Muscle of arm (tissue), 1 donor: ENCODE measurements at regions not wholly inside any gene's neighbourhood (a gene's known extent, or its start where the extent isn't known, plus 50 kb on each side); places are given as distances from the start of the nearest gene placed in this dataset.

ENCODE experiments used
- DNase-seq: peaks from one replicate; pipeline ENCODE4 v3.0.0-alpha.2; 2013

DNA sequence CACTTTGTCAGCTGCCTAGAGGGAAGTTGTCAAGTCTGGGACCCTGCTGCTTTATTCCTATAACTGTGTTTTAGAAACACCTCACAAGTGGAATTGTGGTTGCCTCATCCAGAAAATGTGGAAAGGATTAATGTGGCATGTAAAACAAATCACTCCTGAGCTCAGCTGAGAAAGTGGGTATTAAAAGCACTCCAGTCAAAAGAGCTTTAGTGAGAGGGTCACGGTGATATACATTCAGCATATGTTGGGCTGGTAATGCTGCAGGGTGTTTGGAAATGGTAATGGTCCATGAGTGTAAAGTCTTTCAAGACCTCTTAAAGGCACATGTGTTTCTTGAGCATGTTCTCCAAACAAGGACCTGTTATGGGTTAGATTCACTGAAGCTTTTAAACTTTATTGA lies 318.2 kb upstream of the MEOX2 start:
- no peak for DNase-seq

DNA sequence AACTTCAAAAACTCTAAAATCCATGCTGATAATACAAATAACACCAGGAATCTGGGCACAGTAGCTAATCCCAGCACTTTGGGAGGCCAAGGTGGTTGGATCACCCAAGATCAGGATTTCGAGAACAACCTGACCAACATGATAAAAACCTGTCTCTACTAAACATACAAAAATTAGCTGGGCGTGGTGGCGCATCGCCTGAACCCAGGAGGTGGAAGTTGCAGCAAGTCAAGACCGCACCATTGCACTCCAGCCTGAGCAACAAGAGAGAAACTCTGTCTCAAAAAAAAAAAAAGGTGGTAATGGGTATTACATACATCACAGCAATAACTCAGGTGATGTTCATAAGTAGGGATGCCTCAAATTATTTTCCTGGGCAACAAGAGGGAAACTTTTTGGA lies 315.0 kb upstream of the MEOX2 start:
- no peak for DNase-seq

DNA sequence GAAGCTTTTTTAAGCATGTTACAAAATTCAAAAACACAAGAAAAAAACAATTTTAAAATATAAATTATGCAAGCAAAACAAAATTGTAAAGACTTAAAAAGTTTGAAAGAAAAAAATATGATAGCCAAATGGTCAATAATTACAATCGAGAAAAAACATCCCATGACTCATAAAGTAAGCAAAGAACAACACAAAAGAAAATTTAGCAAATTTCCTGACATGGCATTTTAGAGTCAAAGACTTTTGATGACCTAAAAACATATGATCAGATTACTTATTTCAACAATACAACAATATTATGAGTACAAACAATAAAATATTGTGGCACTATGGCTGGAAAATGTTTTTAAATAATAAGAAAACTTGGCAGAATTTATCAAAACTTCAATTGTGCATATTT lies 312.1 kb upstream of the MEOX2 start:
- DNase-seq, result no peak

DNA sequence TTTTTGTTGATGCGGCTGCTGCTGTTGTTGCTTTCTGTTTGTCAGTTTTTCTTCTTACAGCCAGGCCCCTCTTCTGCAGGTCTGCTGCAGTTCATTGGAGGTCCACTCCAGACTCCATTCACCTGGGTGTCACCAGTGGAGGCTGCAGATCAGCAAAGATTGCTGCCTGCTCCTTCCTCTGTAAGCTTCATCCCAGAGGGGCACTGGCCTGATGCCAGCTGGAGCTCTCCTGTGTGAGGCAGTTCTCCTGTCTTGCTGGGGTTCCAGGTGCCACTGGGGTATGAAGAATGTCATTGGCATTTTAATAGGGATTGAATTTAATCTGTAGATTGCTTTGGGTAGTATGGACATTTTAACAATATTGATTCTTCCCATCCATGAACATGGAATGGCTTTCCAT lies 308.5 kb upstream of the MEOX2 start:
- no peak for DNase-seq

DNA sequence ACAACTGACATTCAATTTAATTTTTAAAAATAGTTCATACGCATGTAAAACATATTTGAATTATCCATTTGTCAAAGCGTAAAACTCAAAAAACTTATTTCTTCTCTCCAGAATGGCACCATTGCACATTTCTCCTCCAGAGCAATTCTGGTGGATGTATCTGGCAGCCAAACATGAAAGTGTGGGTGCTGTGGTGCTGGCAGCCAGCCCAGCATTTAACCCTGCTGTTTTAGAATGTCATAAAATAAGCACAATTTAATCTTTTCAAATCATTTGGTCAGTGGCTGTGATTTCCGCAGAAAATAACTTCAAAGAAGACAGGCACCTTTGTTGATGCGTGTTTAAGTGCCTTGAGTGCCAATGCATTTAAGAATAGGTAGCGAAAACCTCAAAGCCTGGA lies 302.7 kb upstream of the MEOX2 start:
- no peak for DNase-seq

DNA sequence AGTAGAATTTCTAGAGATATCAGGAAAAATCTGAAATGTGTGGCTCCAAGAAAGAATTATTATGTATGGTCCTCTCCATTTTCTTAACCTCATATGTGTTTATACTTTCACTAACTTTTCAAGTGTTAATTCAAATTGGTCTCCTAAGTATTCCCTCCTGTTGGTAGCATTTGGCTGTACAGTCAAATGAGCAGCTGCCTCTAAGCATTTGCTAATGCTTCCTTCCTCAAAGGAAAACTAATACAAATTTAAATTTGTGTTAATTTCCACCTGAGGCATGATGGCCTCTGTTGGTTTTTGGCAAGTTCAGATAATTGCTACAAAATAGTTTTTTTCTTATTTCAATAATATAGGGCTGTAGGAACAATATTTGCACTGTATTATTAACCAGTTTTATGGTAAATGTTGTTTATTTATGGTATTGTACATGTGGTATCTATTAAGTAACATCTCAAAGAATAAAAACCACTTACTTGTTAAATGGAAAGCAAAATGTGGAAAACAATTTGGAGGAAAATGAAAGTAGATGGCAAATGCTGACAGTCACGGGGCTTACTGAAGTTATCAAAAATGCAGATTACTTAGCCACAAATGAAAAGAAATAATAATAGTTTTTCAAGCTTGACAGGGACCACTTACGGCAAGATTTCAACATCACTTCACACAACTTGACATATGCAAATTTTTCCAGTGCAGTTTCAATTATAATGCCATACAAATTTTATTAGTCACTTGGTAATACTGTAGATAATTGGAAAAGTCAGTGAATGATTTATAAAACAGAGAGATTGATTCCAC lies 299.3 kb upstream of the MEOX2 start:
- DNase-seq, result no peak

DNA sequence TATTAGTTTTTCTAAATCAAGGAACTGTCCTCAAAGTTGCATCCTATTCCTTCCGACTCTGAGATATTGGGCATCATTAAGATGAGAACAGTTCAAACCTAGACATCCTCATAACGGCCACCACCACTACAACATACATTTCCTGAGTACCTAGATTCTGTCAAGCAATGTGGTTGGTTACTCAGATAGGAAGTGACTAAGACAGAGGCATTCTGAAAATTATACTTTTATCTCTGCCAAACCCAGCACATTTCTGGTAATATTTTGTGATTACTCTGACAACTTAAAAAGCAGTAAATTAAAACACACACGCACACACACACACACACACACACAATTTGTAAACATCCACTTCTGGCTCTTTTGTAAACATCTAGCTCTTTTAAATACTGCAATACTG lies 291.2 kb upstream of the MEOX2 start:
- no peak for DNase-seq

DNA sequence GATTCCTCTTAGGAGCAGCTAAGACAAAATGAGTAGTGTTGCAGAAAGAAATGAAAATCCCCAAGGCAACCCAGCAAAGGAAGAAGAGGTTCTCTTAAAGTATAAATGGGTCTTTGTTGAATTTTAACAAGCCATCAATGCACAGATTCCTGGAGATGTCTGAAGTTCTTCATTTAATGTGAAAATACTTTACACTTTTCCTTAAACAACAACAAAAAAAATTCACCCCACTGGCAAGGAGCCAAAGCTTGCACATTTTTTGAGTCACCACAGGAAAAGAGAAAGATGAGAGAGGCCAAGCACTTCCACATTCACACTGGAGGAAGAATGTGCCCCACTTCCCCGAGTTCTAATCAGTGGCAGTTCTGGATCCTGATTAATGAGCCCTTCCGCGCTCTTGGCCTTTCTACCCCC lies 286.4 kb upstream of the MEOX2 start:
- peak; percentile 46 for DNase-seq

DNA sequence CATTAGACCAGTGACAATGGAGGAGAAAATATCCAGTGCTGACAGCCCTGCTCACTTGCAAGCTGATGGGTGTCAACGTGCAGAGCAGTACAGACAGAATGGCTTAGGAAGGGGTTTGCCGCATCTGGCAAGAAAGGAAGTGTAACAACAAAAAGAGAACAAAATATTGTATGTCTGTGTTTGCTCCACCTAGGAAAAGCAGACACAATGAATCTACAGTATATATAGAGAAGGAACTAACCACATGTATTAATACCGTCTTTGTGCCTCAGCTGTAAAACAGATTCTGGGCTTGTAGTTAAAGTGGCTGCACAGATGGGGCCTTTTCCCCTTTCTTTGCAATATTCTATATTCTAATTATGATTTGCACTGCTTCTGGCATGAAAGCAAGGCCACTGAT lies 281.1 kb upstream of the MEOX2 start:
- DNase-seq, result no peak

DNA sequence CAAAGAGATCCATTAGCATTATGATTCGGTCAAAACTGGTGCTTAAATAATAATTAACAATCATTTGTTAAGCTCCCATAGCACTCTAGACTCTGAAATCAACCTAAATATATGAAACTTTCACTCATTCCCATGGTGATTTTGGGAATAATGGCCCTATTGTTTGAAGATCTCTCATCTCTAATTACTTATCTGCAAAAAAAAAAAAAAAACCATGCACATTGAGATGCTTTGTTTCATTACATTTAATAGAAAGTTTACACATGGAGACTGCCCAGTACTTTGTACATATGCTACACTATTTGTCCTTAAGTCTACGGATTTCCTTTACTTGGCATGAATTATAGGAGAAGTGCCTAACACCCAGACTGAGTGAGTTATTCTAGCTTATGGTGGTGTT lies 280.6 kb upstream of the MEOX2 start:
- DNase-seq, result no peak

DNA sequence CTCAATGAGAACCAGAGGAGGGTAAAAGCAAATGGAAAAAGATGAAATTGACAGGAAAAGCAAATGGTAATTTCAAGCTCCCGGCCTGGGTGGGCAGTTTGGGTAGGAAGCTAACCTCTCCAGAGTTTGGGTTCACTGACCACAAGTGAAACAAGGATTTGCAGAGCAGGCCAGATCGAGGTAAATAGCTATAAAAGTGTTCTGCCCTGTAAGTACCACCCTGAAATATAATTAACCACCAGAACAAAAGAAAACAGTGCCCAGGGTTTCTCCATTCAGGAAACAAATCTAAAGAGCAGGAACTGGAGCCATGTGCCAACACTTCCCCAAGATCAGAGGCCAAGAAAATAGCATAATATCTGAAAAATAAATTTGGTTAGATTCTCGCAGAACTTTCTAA lies 276.7 kb upstream of the MEOX2 start:
- DNase-seq, result no peak

DNA sequence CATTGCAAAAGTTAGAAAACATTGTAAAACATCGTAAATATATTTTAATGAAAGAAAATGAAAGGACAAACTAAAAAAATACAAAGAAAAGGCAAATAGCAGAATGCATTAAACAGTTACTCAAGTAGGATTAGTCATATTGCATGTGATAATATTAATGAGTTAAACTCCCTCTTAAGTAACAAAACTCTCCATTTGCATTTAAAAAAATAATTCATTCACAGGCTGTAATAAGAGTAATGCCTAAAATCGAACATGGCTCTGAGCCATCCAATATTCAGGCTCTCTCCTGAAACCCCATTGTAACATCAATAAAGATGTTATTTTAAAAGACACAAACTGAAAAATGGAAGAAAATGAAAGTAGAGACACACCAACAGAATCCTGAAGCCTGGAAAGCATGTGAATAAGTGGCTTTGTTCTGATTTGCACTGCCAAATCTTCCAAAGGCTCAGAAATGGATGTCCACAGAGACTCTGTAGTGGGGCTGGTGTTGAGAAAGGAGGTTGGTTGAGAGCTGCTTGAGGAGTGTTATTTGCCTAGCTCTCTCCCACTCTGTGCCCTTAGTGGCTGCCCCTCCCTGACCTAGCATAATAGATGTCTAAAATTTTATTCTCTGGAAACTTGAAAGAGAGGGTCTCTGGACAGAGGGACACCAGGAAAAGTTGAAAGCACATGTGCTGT lies 268.3 kb upstream of the MEOX2 start:
- DNase-seq, result no peak

DNA sequence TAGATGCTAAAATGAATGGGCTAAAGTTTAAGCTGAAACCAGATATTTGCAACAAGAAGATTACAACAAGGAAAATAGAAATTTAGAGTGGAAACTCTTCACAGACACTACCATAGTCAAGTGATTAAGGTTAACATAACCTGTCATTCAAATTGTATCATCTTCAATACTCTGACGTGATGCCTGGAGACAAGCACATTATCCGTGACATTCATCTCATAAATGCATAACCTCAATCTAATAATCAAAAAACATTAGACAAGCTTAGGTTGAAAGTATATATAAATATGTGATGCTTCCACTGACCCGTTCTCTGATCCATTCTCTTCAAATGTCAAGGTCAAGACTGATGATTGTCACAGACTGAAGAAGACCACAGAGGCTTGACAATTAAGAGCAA lies 263.8 kb upstream of the MEOX2 start:
- DNase-seq, result no peak

DNA sequence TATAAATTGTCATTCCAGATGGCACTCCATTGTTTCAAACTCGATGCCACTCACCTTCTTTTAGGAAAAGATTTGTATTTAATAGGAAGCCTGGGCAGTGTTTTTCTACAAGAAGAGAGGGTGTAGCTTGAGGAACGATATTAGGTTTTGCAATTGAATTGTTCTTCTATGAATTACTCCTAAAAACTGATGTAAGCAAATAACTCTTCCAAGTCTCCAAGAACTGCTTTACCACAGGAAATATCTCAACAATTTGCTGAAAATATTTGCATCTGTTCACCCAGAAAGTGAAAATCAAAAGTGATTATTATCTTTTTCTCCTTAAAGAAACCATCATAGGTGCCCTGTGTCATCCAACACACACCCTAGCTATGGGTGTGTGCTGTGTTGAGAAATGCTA lies 261.3 kb upstream of the MEOX2 start:
- no peak for DNase-seq

DNA sequence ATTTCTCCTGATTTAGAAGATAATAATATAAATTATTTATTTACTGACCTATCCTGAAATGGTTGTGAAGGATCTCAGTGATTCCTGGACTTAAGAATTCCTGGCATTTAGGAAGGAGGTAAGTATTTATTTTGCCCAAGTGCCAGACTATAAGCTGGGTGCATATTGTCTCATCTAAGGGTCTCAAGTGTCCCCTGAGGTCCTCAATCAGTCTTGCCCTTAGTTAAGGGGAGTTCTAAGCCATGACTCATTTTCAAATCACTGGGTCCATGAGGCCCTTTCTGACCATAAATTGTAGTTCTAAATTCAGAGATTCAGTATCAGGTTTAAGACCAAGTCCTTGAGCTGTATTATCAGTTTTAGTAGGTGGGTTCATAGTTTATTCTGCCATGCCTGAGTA lies 251.6 kb upstream of the MEOX2 start:
- no peak for DNase-seq

DNA sequence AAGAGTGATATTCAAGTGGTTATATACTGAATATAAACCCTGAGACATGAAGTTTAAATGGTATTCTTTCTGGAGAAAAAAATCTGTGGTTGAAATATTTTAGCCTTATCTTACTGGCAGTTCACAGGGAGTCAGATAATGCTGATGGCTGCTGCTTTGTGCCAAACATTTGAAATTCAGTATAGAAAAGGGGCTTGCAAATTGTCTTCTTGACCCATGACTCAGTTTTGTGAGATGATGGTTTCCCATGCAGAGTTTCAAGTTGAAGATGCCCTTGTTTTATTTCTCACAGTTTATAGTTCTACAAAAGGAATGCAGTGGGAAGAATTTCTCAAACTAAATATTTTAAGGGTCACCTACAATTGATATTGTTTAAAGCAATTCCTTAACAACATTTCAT lies 251.1 kb upstream of the MEOX2 start:
- DNase-seq, result no peak

DNA sequence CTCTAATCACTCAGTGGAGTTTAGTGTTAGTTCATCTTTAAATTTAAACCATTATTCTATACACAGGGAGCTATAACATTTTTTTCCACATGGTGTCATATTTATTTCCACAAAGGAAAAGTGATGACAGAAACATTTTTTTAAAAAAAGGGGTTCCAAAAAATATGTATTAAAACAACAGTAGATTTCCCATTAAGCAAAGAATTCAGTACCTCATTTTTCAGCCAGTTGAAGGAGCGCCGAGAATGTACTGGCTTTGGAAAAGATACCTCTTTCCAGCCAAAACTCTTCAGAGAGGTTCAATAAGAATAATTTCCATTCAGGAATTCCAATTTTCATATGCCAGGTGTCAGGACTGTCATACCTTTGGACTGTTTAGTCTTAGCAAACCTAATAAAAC lies 250.5 kb upstream of the MEOX2 start:
- DNase-seq, result peak; percentile 83

DNA sequence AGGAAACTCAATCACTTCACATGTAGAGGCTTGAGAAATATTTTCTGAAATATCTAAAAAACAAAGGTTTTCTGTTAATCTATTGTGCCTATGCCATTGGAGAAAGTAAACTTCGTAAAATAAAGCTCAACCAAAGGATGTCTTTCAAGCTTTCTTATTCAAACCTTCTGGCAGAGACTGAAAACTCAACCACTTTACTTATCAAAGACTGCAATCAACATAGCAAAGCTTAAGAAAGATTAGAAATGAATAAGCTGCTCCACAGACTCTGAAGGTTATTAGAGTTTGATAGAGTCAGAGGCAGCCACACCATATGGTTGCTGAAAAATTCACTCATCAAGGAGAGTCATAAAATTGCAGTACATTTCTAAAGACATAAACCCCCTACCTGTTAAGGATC lies 245.8 kb upstream of the MEOX2 start:
- no peak for DNase-seq

DNA sequence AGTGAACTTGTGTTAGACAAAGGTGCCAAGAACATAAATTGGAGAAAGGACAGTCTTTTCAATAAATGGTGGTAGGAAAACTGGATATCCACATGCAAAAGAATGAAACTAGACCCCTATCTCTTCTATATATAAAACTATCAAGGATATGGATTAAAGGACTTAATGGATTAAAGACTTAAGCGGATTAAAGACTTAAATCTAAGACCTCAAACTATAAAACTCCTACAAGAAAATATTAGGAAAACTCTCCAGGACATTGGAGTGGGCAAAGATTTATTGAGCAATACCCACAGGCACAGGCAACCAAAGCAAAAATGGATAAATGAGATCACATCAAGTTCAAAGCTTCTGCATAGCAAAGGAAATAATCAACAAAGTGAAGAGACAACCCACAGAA lies 242.9 kb upstream of the MEOX2 start:
- no peak for DNase-seq

DNA sequence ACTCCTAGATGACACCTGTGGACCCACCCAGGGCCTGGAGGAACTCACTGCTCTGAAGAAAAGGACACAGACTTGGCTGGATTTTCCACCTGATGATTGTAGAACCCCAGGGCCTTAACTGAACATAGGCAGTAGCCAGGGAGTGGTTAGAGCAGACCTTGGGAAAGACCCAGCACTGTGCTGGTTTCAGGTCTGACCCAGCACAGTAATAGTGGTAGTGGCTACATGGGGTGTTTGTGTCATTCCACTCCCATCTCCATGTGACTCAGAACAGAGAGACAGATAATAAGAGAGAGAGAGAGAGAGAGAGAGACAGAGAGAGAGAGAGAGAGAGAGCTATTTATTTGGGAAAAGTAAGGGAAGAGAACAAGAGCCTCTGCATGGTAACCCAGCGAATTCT lies 239.1 kb upstream of the MEOX2 start:
- DNase-seq, result no peak

DNA sequence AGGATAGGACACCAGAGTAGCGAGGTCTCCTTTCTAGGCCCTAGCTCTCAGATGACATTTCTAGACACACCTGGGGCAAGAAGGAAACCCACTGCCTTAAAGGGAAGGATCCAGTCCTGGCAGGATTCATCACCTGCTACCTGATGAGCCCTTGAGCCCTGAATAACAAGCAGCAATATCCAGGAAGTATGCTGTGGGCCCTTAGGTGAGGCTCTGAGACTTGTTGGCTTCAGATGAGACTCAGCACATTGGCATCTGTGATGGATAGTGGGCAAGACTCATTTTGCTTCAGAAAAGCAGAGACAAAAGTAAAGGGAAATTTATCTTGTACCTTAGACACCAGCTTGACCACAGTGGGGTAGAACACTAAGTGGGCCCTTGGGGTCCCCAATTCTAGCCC lies 238.4 kb upstream of the MEOX2 start:
- DNase-seq, result no peak

DNA sequence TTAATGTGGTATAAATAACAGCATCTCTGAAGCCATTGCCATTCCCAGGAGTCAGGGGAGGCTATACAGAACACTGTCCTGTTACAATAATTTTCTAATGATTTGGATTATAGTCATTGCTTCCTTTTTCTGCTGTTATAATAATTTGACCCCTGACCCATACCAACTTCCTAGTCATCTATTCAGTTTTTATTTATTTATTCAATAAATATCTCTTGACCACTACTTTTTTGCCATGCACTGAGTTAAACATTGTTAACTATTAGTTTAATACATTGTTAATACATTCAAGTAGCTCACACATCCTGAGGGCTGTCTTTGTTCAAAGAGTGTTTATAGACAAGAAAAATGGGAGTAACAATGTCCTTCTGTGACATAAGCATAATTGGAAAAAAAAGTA lies 235.5 kb upstream of the MEOX2 start:
- no peak for DNase-seq

DNA sequence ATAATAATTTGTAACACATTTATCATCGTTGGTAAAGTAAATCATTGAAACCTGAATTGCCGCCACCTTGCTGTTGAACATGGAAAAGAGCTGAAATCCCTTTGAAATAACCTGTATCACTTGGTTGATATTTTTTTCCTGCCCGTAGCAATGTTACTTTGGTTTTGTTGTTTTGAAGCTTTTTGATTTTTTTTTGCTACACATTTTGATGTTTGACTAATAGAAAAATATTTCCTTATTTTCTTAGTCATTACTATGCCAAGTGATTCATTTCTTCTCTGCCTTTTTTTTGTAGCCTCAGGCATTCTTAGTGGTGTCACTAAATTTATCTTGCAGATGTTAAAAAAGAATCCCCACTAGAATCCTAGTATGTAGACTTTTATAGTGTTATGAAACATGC lies 235.1 kb upstream of the MEOX2 start:
- no peak for DNase-seq

DNA sequence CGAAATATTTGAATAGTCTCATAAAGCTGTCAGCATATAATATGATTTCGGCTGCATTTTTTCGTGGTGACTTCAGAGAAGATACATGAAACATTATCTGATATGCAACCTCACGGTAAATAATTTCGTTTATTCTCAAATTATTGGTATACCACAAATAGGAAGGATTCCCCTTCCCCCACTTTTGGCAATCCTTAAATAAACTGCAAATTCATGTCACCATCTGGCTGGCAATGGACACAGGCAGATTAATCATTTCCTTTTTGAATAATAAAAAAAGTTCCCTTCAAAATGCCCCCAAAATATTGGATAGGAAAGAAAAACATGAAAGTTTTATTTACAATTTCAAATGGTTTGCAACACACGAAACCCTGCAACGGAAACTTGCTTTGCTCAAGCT lies 234.5 kb upstream of the MEOX2 start:
- DNase-seq, result no peak
